BLaER1 (cell line): ENCODE measurements at regions not wholly inside any gene's neighbourhood (a gene's known extent, or its start where the extent isn't known, plus 50 kb on each side); places are given as distances from the start of the nearest gene placed in this dataset.

Experiments
- H3K27ac ChIP-seq: shearing (Covaris generic); formaldehyde crosslinking; 2 replicates; pipeline ENCODE4 v1.8.1; 2022
- H3K27me3 ChIP-seq: shearing (Covaris generic); formaldehyde crosslinking; 2 replicates; pipeline ENCODE4 v1.8.1; 2022
- H3K36me3 ChIP-seq: shearing (Covaris generic); formaldehyde crosslinking; 2 replicates; pipeline ENCODE4 v1.8.1; 2022
- H3K4me1 ChIP-seq: shearing (Covaris generic); formaldehyde crosslinking; 2 replicates; pipeline ENCODE4 v1.8.1; 2022
- H3K4me2 ChIP-seq: shearing (Covaris generic); formaldehyde crosslinking; 2 replicates; pipeline ENCODE4 v1.8.1; 2022
- H3K4me3 ChIP-seq: shearing (Covaris generic); formaldehyde crosslinking; 2 replicates; pipeline ENCODE4 v1.8.1; 2022
- H3K9ac ChIP-seq: shearing (Covaris generic); formaldehyde crosslinking; 2 replicates; pipeline ENCODE4 v1.8.1; 2022
- H3K9me3 ChIP-seq: shearing (Covaris generic); formaldehyde crosslinking; 2 replicates; pipeline ENCODE4 v1.8.1; 2022
- H4K20me1 ChIP-seq: shearing (Covaris generic); formaldehyde crosslinking; 2 replicates; pipeline ENCODE4 v1.8.1; 2022
- Cebpa-rat ChIP-seq: shearing (Covaris generic); IDR thresholded peaks from 2 replicates; pipeline ENCODE4 v1.8.1; 2022

DNA sequence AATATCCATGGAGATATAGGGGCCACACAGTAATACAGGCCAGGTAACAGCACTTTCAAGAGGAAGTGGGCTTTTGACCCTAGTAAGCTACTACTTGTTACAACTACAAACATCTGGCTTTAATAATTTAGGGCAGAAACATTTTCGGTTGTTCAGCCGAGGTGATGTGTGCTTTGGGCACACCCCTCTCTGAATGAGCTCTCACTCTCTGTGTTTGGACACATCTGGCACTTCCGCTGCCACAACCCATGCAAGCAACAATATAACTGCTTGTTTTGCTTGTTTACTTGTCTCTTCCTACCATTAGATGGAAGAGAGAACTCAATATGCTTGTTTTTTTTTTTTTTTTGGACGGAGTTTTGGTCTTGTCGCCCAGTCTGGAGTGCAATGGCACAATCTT lies 277.2 kb downstream of the HS3ST1 start:
- no peak overlapping the region for H3K9ac ChIP-seq
- TF ChIP-seq Cebpa-rat = no peak
- H3K4me1 ChIP-seq = peaks cover 13% of the 10 kb centered on the region; the same call in 1 of the 2 replicates
- no peak overlapping the region for H3K27ac ChIP-seq
- H3K27me3 ChIP-seq = no peaks in the 10 kb centered on the region
- H3K36me3 ChIP-seq = no peaks in the 10 kb centered on the region
- no peaks in the 10 kb centered on the region for H3K9me3 ChIP-seq
- no peak overlapping the region for H3K4me3 ChIP-seq
- H4K20me1 ChIP-seq = no peaks in the 10 kb centered on the region
- no peak overlapping the region for H3K4me2 ChIP-seq

GRCh38 chr4:11149612-11150259 lies 279.0 kb downstream of the HS3ST1 start:
- Histone ChIP-seq H3K27ac (no peak overlapping the region), H3K9ac (no peak overlapping the region), H4K20me1 (no peaks in the 10 kb centered on the region), H3K9me3 (no peaks in the 10 kb centered on the region), H3K4me3 (no peak overlapping the region), H3K36me3 (no peaks in the 10 kb centered on the region), H3K27me3 (no peaks in the 10 kb centered on the region), H3K4me1 (no peaks in the 10 kb centered on the region), H3K4me2 (no peak overlapping the region)
- TF ChIP-seq Cebpa-rat = no peak

DNA sequence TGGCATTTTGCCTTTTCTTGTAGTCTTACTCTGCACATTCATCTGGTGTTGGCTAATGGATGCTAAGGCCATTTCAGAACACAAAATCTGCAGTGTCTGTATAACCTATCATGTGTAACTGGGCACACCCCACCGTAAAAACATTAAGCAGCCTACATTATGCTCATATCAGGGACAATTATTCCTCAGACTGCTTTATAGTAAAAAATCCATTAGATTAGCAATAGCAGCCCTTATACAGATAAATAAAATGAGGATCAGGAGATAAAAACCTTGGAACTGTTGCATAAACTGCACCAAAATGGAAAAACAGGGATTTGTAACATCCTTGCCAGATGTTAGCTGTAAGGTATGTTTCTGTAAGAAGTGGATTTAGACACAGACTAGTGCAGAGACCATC lies 288.8 kb downstream of the HS3ST1 start:
- no peak overlapping the region for H3K4me3 ChIP-seq
- TF ChIP-seq Cebpa-rat = no peak

DNA sequence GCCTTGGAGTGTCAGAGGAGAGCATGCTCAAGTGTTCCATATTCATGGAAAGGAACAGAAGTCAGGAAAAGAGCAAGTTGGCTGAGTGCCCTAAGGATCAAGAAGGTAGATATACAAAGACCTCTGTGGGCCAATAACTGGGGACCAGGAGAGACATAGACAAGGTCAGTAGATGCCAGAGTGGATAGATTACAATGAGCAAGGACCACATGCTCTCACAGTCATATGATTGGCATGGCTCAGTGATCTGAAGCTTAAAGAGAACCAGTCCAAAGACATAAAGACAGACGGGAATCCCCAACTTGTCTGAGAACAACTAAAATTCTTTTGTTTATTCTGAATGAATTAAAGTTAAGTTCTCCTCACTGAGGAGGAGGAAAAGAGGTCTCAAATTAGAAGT lies 289.7 kb downstream of the HS3ST1 start:
- no peak for TF ChIP-seq Cebpa-rat
- H3K4me1 ChIP-seq = peaks cover 15% of the 10 kb centered on the region; the same call in 1 of the 2 replicates
- H3K36me3 ChIP-seq = no peaks in the 10 kb centered on the region
- H3K4me3 ChIP-seq = no peak overlapping the region
- no peak overlapping the region for H3K9ac ChIP-seq
- H3K27ac ChIP-seq = no peak overlapping the region
- no peak overlapping the region for H3K4me2 ChIP-seq
- H3K27me3 ChIP-seq = no peaks in the 10 kb centered on the region
- H3K9me3 ChIP-seq = no peaks in the 10 kb centered on the region
- no peaks in the 10 kb centered on the region for H4K20me1 ChIP-seq

More for the DNA sequence above, 288.8 kb downstream of the HS3ST1 start:
- H3K36me3 ChIP-seq = no peaks in the 10 kb centered on the region
- H3K27ac ChIP-seq = no peak overlapping the region
- H3K9ac ChIP-seq = no peak overlapping the region
- H3K9me3 ChIP-seq = no peaks in the 10 kb centered on the region
- no peaks in the 10 kb centered on the region for H4K20me1 ChIP-seq
- no peaks in the 10 kb centered on the region for H3K27me3 ChIP-seq
- H3K4me1 ChIP-seq = peaks cover 7% of the 10 kb centered on the region; the same call in 1 of the 2 replicates
- H3K4me2 ChIP-seq = no peak overlapping the region

GRCh38 chr4:11134705-11135104 lies 294.0 kb downstream of the HS3ST1 start:
- no peak overlapping the region for H3K9ac ChIP-seq
- H3K4me2 ChIP-seq = no peak overlapping the region
- H3K4me3 ChIP-seq = no peak overlapping the region
- peaks cover 10% of the 10 kb centered on the region for H3K9me3 ChIP-seq
- no peaks in the 10 kb centered on the region for H3K36me3 ChIP-seq
- H3K4me1 ChIP-seq = peaks cover 17% of the 10 kb centered on the region; the same call in 1 of the 2 replicates
- H4K20me1 ChIP-seq = no peaks in the 10 kb centered on the region
- H3K27me3 ChIP-seq = no peaks in the 10 kb centered on the region
- H3K27ac ChIP-seq = no peak overlapping the region
- TF ChIP-seq Cebpa-rat = no peak

GRCh38 chr4:11133868-11134267 lies 294.8 kb downstream of the HS3ST1 start:
- Histone ChIP-seq H3K36me3 (no peaks in the 10 kb centered on the region), H3K9ac (no peak overlapping the region), H3K4me1 (peaks cover 17% of the 10 kb centered on the region; the same call in 1 of the 2 replicates), H4K20me1 (no peaks in the 10 kb centered on the region), H3K9me3 (peaks cover 10% of the 10 kb centered on the region), H3K27me3 (no peaks in the 10 kb centered on the region), H3K4me3 (no peak overlapping the region), H3K27ac (no peak overlapping the region), H3K4me2 (no peak overlapping the region)
- no peak for TF ChIP-seq Cebpa-rat

GRCh38 chr4:11132478-11132877 lies 296.2 kb downstream of the HS3ST1 start:
- H3K9ac ChIP-seq = no peak overlapping the region
- no peak overlapping the region for H3K27ac ChIP-seq
- H3K9me3 ChIP-seq = peaks cover 10% of the 10 kb centered on the region
- no peaks in the 10 kb centered on the region for H3K36me3 ChIP-seq
- H4K20me1 ChIP-seq = no peaks in the 10 kb centered on the region
- H3K27me3 ChIP-seq = no peaks in the 10 kb centered on the region
- H3K4me3 ChIP-seq = no peak overlapping the region
- no peak for TF ChIP-seq Cebpa-rat
- H3K4me2 ChIP-seq = no peak overlapping the region
- H3K4me1 ChIP-seq = peaks cover 17% of the 10 kb centered on the region; the same call in 1 of the 2 replicates

DNA sequence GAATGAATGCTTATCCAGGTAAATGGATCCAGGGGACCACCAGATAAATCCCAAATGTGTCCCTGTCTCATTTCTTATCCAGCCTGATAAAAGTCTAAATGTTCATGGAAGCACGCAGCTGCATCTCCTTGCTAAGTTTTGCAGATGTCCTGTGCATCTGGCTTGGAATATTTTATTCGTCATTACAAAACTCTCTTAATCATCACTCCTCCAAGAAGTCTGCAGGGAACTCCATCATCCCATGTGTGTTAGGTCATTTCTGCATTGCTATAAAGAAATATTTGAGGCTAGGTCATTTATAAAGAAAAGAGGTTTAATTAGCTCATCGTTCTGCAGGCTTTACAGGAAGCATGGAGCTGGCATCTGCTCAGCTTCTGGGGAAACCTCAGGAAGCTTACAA lies 297.2 kb downstream of the HS3ST1 start:
- Histone ChIP-seq H3K36me3 (no peaks in the 10 kb centered on the region), H3K4me1 (peaks cover 17% of the 10 kb centered on the region; the same call in 1 of the 2 replicates), H3K9ac (no peak overlapping the region), H3K27ac (no peak overlapping the region), H3K4me3 (no peak overlapping the region), H3K9me3 (peaks cover 10% of the 10 kb centered on the region), H3K27me3 (no peaks in the 10 kb centered on the region), H3K4me2 (no peak overlapping the region), H4K20me1 (no peaks in the 10 kb centered on the region)
- TF ChIP-seq Cebpa-rat = no peak

DNA sequence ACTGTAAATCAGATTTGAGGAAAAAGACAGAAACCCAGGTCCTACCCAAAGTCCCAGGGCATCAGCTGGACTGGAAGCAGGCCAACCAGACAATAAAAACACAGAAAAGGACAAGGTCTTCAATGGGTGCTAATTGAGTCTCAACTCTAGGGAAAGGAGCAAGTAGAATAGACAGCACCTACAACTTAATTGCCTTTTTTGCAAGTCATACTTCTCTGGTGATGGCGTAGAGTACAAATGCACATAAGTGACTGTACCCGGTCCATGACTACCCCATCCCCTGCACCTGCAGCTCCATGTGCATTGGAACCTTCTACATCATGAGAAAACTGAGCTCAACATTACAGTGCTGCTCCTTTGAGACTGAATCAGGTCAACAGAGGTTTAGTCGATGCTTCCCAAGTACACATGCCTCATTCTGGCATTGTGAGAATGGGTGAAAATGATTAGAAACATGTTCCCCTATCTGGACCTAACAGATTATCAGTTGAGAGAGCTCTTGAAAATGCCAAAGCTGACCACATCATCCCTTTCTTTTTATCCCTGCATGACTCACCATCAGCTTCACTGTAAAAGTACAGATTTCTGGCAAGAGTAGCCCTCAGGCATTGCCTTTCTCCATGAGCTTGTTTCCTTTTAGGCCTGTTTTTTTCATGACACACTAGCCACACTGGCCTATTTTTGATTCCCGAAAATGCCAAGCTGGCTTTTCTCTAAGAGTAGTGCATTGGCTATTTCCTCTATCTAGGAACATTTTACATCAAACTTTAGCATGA lies 298.3 kb downstream of the HS3ST1 start:
- Histone ChIP-seq H3K27me3 (no peaks in the 10 kb centered on the region), H3K27ac (no peak overlapping the region), H3K9ac (no peak overlapping the region), H3K4me1 (peaks cover 13% of the 10 kb centered on the region; the same call in 1 of the 2 replicates), H3K36me3 (no peaks in the 10 kb centered on the region), H3K9me3 (peaks cover 10% of the 10 kb centered on the region), H4K20me1 (no peaks in the 10 kb centered on the region), H3K4me2 (no peak overlapping the region), H3K4me3 (no peak overlapping the region)
- TF ChIP-seq Cebpa-rat = no peak

DNA sequence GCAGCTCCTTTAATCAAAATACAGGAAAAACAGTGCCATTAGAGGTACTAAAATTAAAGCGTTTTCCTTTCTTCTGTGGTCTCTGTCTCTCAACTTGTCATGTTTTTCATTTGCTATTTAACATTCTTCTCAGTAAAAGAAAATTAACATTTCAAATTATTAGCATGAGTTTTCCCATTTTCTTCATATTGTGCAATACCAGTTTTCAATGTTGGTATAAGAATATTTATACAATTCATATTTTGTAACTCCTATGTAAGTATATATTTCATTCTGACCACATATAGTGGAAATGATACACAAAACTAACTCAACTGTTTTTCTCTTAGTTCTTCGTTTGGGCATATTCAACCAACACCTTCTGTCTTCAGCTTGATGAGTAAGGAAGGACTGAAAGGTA lies 308.3 kb downstream of the HS3ST1 start:
- Histone ChIP-seq H4K20me1 (no peaks in the 10 kb centered on the region), H3K4me3 (no peak overlapping the region), H3K4me2 (no peak overlapping the region), H3K9me3 (peaks cover 10% of the 10 kb centered on the region), H3K27me3 (no peaks in the 10 kb centered on the region), H3K9ac (no peak overlapping the region), H3K36me3 (no peaks in the 10 kb centered on the region), H3K27ac (no peak overlapping the region), H3K4me1 (peaks cover 14% of the 10 kb centered on the region)
- no peak for TF ChIP-seq Cebpa-rat
